ENCODE measurements at regions not wholly inside any gene's neighbourhood (a gene's known extent, or its start where the extent isn't known, plus 50 kb on each side); places are given as distances from the start of the nearest gene placed in this dataset.

- no peak for TF ChIP-seq CTCF (IDR thresholded peaks at IDR 0.05)
- TF ChIP-seq POLR2A (IDR thresholded peaks at IDR 0.05): no peak
- no peak for TF ChIP-seq POLR2AphosphoS5 (IDR thresholded peaks at IDR 0.05)
Observed at GRCh38 chr2:212842544-212843185, 304.1 kb upstream of the ERBB4 start.

Measured in prostate gland (tissue), 2 donors.